ENCODE measurements at regions not wholly inside any gene's neighbourhood (a gene's known extent, or its start where the extent isn't known, plus 50 kb on each side); places are given as distances from the start of the nearest gene placed in this dataset.

- no peak for DNase-seq (ENCODE audit: insufficient read length, low spot score, missing footprints)
- Histone ChIP-seq H3K36me3 (ENCODE audit: insufficient read depth, low read length) (no peaks in the 10 kb centered on the region), H3K4me3 (ENCODE audit: insufficient read depth, low read length) (no peak overlapping the region), H3K27me3 (ENCODE audit: insufficient read depth, low read length) (no peaks in the 10 kb centered on the region), H3K27ac (ENCODE audit: low read depth, low read length) (no peak overlapping the region), H2AFZ (ENCODE audit: low read length) (no peak overlapping the region), H3K9me3 (ENCODE audit: low read depth, low read length) (no peaks in the 10 kb centered on the region), H3K79me2 (ENCODE audit: insufficient read depth, low read length) (no peaks in the 10 kb centered on the region), H3K4me2 (ENCODE audit: insufficient read depth, low read length) (no peak overlapping the region), H4K20me1 (ENCODE audit: insufficient read depth, low read length) (no peaks in the 10 kb centered on the region), H3K4me1 (ENCODE audit: insufficient read depth, low read length) (no peaks in the 10 kb centered on the region)
- TF ChIP-seq CTCF (IDR thresholded peaks at IDR 0.05; ENCODE audit: extremely low read depth, low read depth, low read length), result no peak
Observed at GRCh38 chr14:26194816-26195215, 403.0 kb downstream of the NOVA1 start.

GRCh38 chr14:26191671-26192070, 406.2 kb downstream of the NOVA1 start:
- no peak for DNase-seq (ENCODE audit: insufficient read length, low spot score, missing footprints)
- Histone ChIP-seq H3K36me3 (ENCODE audit: insufficient read depth, low read length) (no peaks in the 10 kb centered on the region), H3K9me3 (ENCODE audit: low read depth, low read length) (no peaks in the 10 kb centered on the region), H3K27me3 (ENCODE audit: insufficient read depth, low read length) (no peaks in the 10 kb centered on the region), H3K27ac (ENCODE audit: low read depth, low read length) (no peak overlapping the region), H2AFZ (ENCODE audit: low read length) (no peak overlapping the region), H3K4me1 (ENCODE audit: insufficient read depth, low read length) (no peaks in the 10 kb centered on the region), H3K4me2 (ENCODE audit: insufficient read depth, low read length) (no peak overlapping the region), H3K79me2 (ENCODE audit: insufficient read depth, low read length) (no peaks in the 10 kb centered on the region), H4K20me1 (ENCODE audit: insufficient read depth, low read length) (no peaks in the 10 kb centered on the region), H3K4me3 (ENCODE audit: insufficient read depth, low read length) (no peak overlapping the region)
- TF ChIP-seq CTCF (IDR thresholded peaks at IDR 0.05; ENCODE audit: extremely low read depth, low read depth, low read length), result no peak

- Histone ChIP-seq H2AFZ (ENCODE audit: low read length) (no peak overlapping the region), H3K27me3 (ENCODE audit: insufficient read depth, low read length) (no peaks in the 10 kb centered on the region)
Observed at GRCh38 chr14:26191123-26191522, 406.7 kb downstream of the NOVA1 start.

GRCh38 chr14:26190646-26191045, 407.2 kb downstream of the NOVA1 start:
- TF ChIP-seq CTCF (IDR thresholded peaks at IDR 0.05; ENCODE audit: extremely low read depth, low read depth, low read length), result no peak
- DNase-seq (ENCODE audit: insufficient read length, low spot score, missing footprints), result no peak
- H3K36me3 ChIP-seq (ENCODE audit: insufficient read depth, low read length), result no peaks in the 10 kb centered on the region
- no peaks in the 10 kb centered on the region for H3K79me2 ChIP-seq (ENCODE audit: insufficient read depth, low read length)
- H3K4me3 ChIP-seq (ENCODE audit: insufficient read depth, low read length), result no peak overlapping the region
- H2AFZ ChIP-seq (ENCODE audit: low read length), result no peak overlapping the region
- H4K20me1 ChIP-seq (ENCODE audit: insufficient read depth, low read length), result no peaks in the 10 kb centered on the region
- H3K9me3 ChIP-seq (ENCODE audit: low read depth, low read length), result no peaks in the 10 kb centered on the region
- no peaks in the 10 kb centered on the region for H3K4me1 ChIP-seq (ENCODE audit: insufficient read depth, low read length)
- H3K4me2 ChIP-seq (ENCODE audit: insufficient read depth, low read length), result no peak overlapping the region
- no peaks in the 10 kb centered on the region for H3K27me3 ChIP-seq (ENCODE audit: insufficient read depth, low read length)
- H3K27ac ChIP-seq (ENCODE audit: low read depth, low read length), result no peak overlapping the region

More at GRCh38 chr14:26191123-26191522, 406.7 kb downstream of the NOVA1 start:
- Histone ChIP-seq H3K9me3 (ENCODE audit: low read depth, low read length) (no peaks in the 10 kb centered on the region), H4K20me1 (ENCODE audit: insufficient read depth, low read length) (no peaks in the 10 kb centered on the region), H3K4me3 (ENCODE audit: insufficient read depth, low read length) (no peak overlapping the region), H3K27ac (ENCODE audit: low read depth, low read length) (no peak overlapping the region), H3K79me2 (ENCODE audit: insufficient read depth, low read length) (no peaks in the 10 kb centered on the region), H3K36me3 (ENCODE audit: insufficient read depth, low read length) (no peaks in the 10 kb centered on the region), H3K4me2 (ENCODE audit: insufficient read depth, low read length) (no peak overlapping the region), H3K4me1 (ENCODE audit: insufficient read depth, low read length) (no peaks in the 10 kb centered on the region)
- DNase-seq (ENCODE audit: insufficient read length, low spot score, missing footprints), result no peak
- TF ChIP-seq CTCF (IDR thresholded peaks at IDR 0.05; ENCODE audit: extremely low read depth, low read depth, low read length), result no peak
